ENCODE measurements at regions not wholly inside any gene's neighbourhood (a gene's known extent, or its start where the extent isn't known, plus 50 kb on each side); places are given as distances from the start of the nearest gene placed in this dataset.

DNA sequence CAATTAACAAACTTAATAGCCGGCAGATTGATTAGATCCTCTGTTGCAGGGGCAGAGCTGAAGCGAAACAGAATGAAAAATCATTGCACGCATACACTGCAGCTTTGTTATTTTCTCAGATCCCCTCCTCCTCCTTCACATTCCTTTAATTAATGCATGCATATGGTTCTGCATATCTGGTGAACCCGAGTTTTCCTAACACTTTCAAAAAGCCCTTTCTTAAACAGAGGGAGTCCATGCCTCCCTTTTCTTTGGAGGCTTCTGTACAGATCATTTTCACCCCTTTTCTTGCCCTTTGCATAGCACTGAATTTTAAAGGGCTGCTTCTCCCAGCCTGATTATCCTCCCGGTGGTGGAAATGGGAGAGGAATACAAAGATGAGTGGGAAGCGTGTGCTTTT, 136.6 kb upstream of the TBCA start:
- Histone ChIP-seq H3K79me2 (ENCODE audit: low read depth) (no peaks in the 10 kb centered on the region), H4K20me1 (ENCODE audit: low read depth) (no peaks in the 10 kb centered on the region), H3K4me3 (no peak overlapping the region), H3K9me3 (ENCODE audit: low read depth) (peaks cover 4% of the 10 kb centered on the region), H3K36me3 (no peaks in the 10 kb centered on the region), H3K4me2 (no peak overlapping the region), H3K9ac (no peak overlapping the region), H3K27me3 (no peaks in the 10 kb centered on the region), H3K4me1 (peaks cover 7% of the 10 kb centered on the region), H2AFZ (replicated peaks) (no peak overlapping the region), H3F3A (ENCODE audit: low read depth) (no peaks in the 10 kb centered on the region), H3K27ac (no peak overlapping the region)
- TF ChIP-seq EZH2 (IDR thresholded peaks at IDR 0.05), result no peak
- no peak for TF ChIP-seq EZH2phosphoT487 (IDR thresholded peaks at IDR 0.05)
- TF ChIP-seq CTCF (IDR thresholded peaks at IDR 0.05), result no peak
- peaks cover 4% of the 10 kb centered on the region for H3K4me1 Mint-ChIP-seq
- H3K9me3 Mint-ChIP-seq, result peaks cover 3% of the 10 kb centered on the region
- no peak overlapping the region for H3K4me3 Mint-ChIP-seq
- no peak overlapping the region for H3K27ac Mint-ChIP-seq
- peaks cover 10% of the 10 kb centered on the region for H3K27me3 Mint-ChIP-seq (ENCODE audit: insufficient read depth, low read depth)
- peaks cover 2% of the 10 kb centered on the region for H3K36me3 Mint-ChIP-seq
- DNase-seq (ENCODE audit: low spot score), result no peak

GRCh38 chr5:77910602-77911188, 134.6 kb upstream of the TBCA start:
- Mint-ChIP-seq H3K27ac (no peak overlapping the region), H3K36me3 (peaks cover 2% of the 10 kb centered on the region), H3K4me1 (peaks cover 4% of the 10 kb centered on the region), H3K27me3 (ENCODE audit: insufficient read depth, low read depth) (peaks cover 15% of the 10 kb centered on the region), H3K9me3 (peaks cover 3% of the 10 kb centered on the region), H3K4me3 (no peak overlapping the region)
- H3K27me3 ChIP-seq, result no peaks in the 10 kb centered on the region
- peaks cover 4% of the 10 kb centered on the region for H3K9me3 ChIP-seq (ENCODE audit: low read depth)
- DNase-seq (ENCODE audit: low spot score), result no peak
- no peaks in the 10 kb centered on the region for H4K20me1 ChIP-seq (ENCODE audit: low read depth)
- H2AFZ ChIP-seq (replicated peaks), result no peak overlapping the region
- H3K4me2 ChIP-seq, result no peak overlapping the region
- no peak overlapping the region for H3K27ac ChIP-seq
- H3K36me3 ChIP-seq, result no peaks in the 10 kb centered on the region
- H3K79me2 ChIP-seq (ENCODE audit: low read depth), result no peaks in the 10 kb centered on the region
- TF ChIP-seq EZH2 (IDR thresholded peaks at IDR 0.05), result no peak
- TF ChIP-seq CTCF (IDR thresholded peaks at IDR 0.05), result no peak
- TF ChIP-seq EZH2phosphoT487 (IDR thresholded peaks at IDR 0.05), result no peak
- no peak overlapping the region for H3K4me3 ChIP-seq
- no peak overlapping the region for H3K9ac ChIP-seq
- H3F3A ChIP-seq (ENCODE audit: low read depth), result no peaks in the 10 kb centered on the region
- H3K4me1 ChIP-seq, result peaks cover 7% of the 10 kb centered on the region

DNA sequence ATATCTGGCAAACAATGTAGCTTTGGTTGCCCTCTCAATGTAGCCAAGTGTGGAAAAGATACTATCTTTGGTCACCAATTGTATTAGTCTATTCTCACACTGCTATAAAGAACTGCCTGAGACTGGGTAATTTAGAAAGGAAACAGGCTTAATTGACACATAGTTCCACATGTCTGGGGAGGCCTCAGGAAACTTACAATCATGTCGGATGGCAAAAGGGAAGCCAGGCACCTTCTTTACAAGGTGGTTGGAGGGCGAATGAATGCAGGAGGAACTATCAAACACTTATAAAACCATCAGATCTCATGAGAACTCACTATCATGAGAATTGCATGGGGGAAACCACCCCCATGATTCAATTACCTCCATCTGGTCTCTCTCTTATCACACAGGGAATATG, 133.1 kb upstream of the TBCA start:
- Histone ChIP-seq H3K9ac (no peak overlapping the region), H3F3A (ENCODE audit: low read depth) (no peaks in the 10 kb centered on the region), H3K36me3 (no peaks in the 10 kb centered on the region), H3K4me3 (no peak overlapping the region), H2AFZ (replicated peaks) (no peak overlapping the region), H3K4me1 (peaks cover 12% of the 10 kb centered on the region), H3K9me3 (ENCODE audit: low read depth) (no peaks in the 10 kb centered on the region), H3K27ac (no peak overlapping the region), H3K27me3 (no peaks in the 10 kb centered on the region), H4K20me1 (ENCODE audit: low read depth) (no peaks in the 10 kb centered on the region), H3K79me2 (ENCODE audit: low read depth) (no peaks in the 10 kb centered on the region), H3K4me2 (no peak overlapping the region)
- H3K4me1 Mint-ChIP-seq, result peaks cover 6% of the 10 kb centered on the region
- H3K4me3 Mint-ChIP-seq, result no peak overlapping the region
- DNase-seq (ENCODE audit: low spot score), result no peak
- TF ChIP-seq EZH2phosphoT487 (IDR thresholded peaks at IDR 0.05) (no peak), EZH2 (IDR thresholded peaks at IDR 0.05) (no peak), CTCF (IDR thresholded peaks at IDR 0.05) (no peak)
- peaks cover 16% of the 10 kb centered on the region for H3K27me3 Mint-ChIP-seq (ENCODE audit: insufficient read depth, low read depth)
- peaks cover under 1% of the 10 kb centered on the region for H3K9me3 Mint-ChIP-seq
- H3K36me3 Mint-ChIP-seq, result peaks cover 2% of the 10 kb centered on the region
- no peak overlapping the region for H3K27ac Mint-ChIP-seq
